ENCODE measurements at regions not wholly inside any gene's neighbourhood (a gene's known extent, or its start where the extent isn't known, plus 50 kb on each side); places are given as distances from the start of the nearest gene placed in this dataset.

DNA sequence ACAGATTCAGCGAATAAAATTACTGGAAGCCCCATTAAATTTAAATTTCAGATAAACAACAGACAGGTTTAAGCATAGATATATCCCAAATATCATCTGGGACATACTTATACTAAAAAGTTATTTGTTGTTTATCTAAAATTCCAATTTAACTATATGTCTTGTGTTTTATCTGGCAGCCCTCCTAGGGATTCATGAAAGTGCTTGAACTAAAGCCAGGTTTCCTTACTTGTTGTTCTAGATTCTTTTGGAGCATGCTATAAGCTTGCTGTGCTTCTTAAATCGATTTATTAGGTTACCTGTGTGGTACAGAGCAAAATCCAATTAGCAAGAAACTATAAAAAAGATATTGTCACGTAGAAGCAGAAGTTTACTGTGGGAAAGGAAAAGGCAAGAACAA is 202.5 kb upstream of the GMDS start:
- H3K23ac ChIP-seq (ENCODE audit: low read length): no peak overlapping the region
- no peaks in the 10 kb centered on the region for H3K4me1 ChIP-seq (ENCODE audit: control insufficient read depth in 1 of 2, insufficient read depth in 2 of 2, low read length in 2 of 2)
- H3K27me3 ChIP-seq (ENCODE audit: insufficient read depth, low read length): no peaks in the 10 kb centered on the region
- H3K18ac ChIP-seq (ENCODE audit: low read length): no peak overlapping the region
- H3K4me3 ChIP-seq (ENCODE audit: low read depth, low read length): no peak overlapping the region
- H3K14ac ChIP-seq (ENCODE audit: low read length): no peak overlapping the region
- H3K9me3 ChIP-seq (ENCODE audit: insufficient read depth, low read depth, low read length): no peaks in the 10 kb centered on the region
- no peak overlapping the region for H2BK5ac ChIP-seq (ENCODE audit: low read depth, low read length, poor library complexity)
- no peak overlapping the region for H4K12ac ChIP-seq (ENCODE audit: low read depth, low read length)
- no CpG with 5 or more reads among the region's 3 CpGs for WGBS (ENCODE audit: extremely low coverage, insufficient coverage, insufficient read length)
- H3K9ac ChIP-seq (ENCODE audit: low read length): no peak overlapping the region
- H3K36me3 ChIP-seq (ENCODE audit: control insufficient read depth in 1 of 2, insufficient read depth in 2 of 2, low read length in 2 of 2): no peaks in the 10 kb centered on the region
- no peak overlapping the region for H2BK120ac ChIP-seq (ENCODE audit: insufficient read depth, low read length, poor library complexity)
- no peak overlapping the region for H3K4ac ChIP-seq (ENCODE audit: low read depth, low read length)
- no peaks in the 10 kb centered on the region for H3K79me2 ChIP-seq (ENCODE audit: control insufficient read depth, insufficient read depth, low read length, poor library complexity)
- H3K4me2 ChIP-seq (ENCODE audit: low read length): no peak overlapping the region
- no peak overlapping the region for H2AK5ac ChIP-seq (ENCODE audit: low read length)
- no peak overlapping the region for H2BK12ac ChIP-seq (ENCODE audit: low read length)
- H4K8ac ChIP-seq (ENCODE audit: low read depth, low read length): no peak overlapping the region
- no peak overlapping the region for H3K27ac ChIP-seq (ENCODE audit: low read depth, low read length)
- H3K79me1 ChIP-seq (ENCODE audit: low read length): no peaks in the 10 kb centered on the region
- H4K91ac ChIP-seq (ENCODE audit: low read depth, low read length): no peak overlapping the region
- DNase-seq: no peak
- H2AFZ ChIP-seq (ENCODE audit: insufficient read depth, low read length, poor library complexity): no peak overlapping the region

GRCh38 chr6:2447318-2447920 is 202.0 kb upstream of the GMDS start:
- H2BK5ac ChIP-seq (ENCODE audit: low read depth, low read length, poor library complexity): no peak overlapping the region
- H3K18ac ChIP-seq (ENCODE audit: low read length): no peak overlapping the region
- no CpG with 5 or more reads among the region's 4 CpGs for WGBS (ENCODE audit: extremely low coverage, insufficient coverage, insufficient read length)
- H2BK120ac ChIP-seq (ENCODE audit: insufficient read depth, low read length, poor library complexity): no peak overlapping the region
- H3K4me1 ChIP-seq (ENCODE audit: control insufficient read depth in 1 of 2, insufficient read depth in 2 of 2, low read length in 2 of 2): no peaks in the 10 kb centered on the region
- no peak overlapping the region for H4K91ac ChIP-seq (ENCODE audit: low read depth, low read length)
- H2AK5ac ChIP-seq (ENCODE audit: low read length): no peak overlapping the region
- H3K79me2 ChIP-seq (ENCODE audit: control insufficient read depth, insufficient read depth, low read length, poor library complexity): no peaks in the 10 kb centered on the region
- no peak overlapping the region for H3K27ac ChIP-seq (ENCODE audit: low read depth, low read length)
- no peak for DNase-seq
- H4K8ac ChIP-seq (ENCODE audit: low read depth, low read length): no peak overlapping the region
- H3K27me3 ChIP-seq (ENCODE audit: insufficient read depth, low read length): no peaks in the 10 kb centered on the region
- no peaks in the 10 kb centered on the region for H3K79me1 ChIP-seq (ENCODE audit: low read length)
- H3K14ac ChIP-seq (ENCODE audit: low read length): no peak overlapping the region
- no peak overlapping the region for H2AFZ ChIP-seq (ENCODE audit: insufficient read depth, low read length, poor library complexity)
- H3K9ac ChIP-seq (ENCODE audit: low read length): no peak overlapping the region
- H3K4me3 ChIP-seq (ENCODE audit: low read depth, low read length): no peak overlapping the region
- no peak overlapping the region for H4K12ac ChIP-seq (ENCODE audit: low read depth, low read length)
- H3K36me3 ChIP-seq (ENCODE audit: control insufficient read depth in 1 of 2, insufficient read depth in 2 of 2, low read length in 2 of 2): no peaks in the 10 kb centered on the region
- no peaks in the 10 kb centered on the region for H3K9me3 ChIP-seq (ENCODE audit: insufficient read depth, low read depth, low read length)
- no peak overlapping the region for H3K23ac ChIP-seq (ENCODE audit: low read length)
- no peak overlapping the region for H3K4ac ChIP-seq (ENCODE audit: low read depth, low read length)
- no peak overlapping the region for H3K4me2 ChIP-seq (ENCODE audit: low read length)
- no peak overlapping the region for H2BK12ac ChIP-seq (ENCODE audit: low read length)

GRCh38 chr6:2441601-2442475 is 196.4 kb upstream of the GMDS start:
- H2BK120ac ChIP-seq (ENCODE audit: insufficient read depth, low read length, poor library complexity): no peak overlapping the region
- no peak overlapping the region for H2BK12ac ChIP-seq (ENCODE audit: low read length)
- H3K23ac ChIP-seq (ENCODE audit: low read length): no peak overlapping the region
- no CpG with 5 or more reads among the region's 5 CpGs for WGBS (ENCODE audit: extremely low coverage, insufficient coverage, insufficient read length)
- peak; percentile 62 to 92 for DNase-seq
- no peak overlapping the region for H3K18ac ChIP-seq (ENCODE audit: low read length)
- no peak overlapping the region for H4K8ac ChIP-seq (ENCODE audit: low read depth, low read length)
- H2AFZ ChIP-seq (ENCODE audit: insufficient read depth, low read length, poor library complexity): no peak overlapping the region
- H3K27ac ChIP-seq (ENCODE audit: low read depth, low read length): no peak overlapping the region
- H3K14ac ChIP-seq (ENCODE audit: low read length): no peak overlapping the region
- H3K79me1 ChIP-seq (ENCODE audit: low read length): peaks cover 3% of the 10 kb centered on the region
- no peak overlapping the region for H4K12ac ChIP-seq (ENCODE audit: low read depth, low read length)
- no peaks in the 10 kb centered on the region for H3K4me1 ChIP-seq (ENCODE audit: control insufficient read depth in 1 of 2, insufficient read depth in 2 of 2, low read length in 2 of 2)
- H3K4me2 ChIP-seq (ENCODE audit: low read length): no peak overlapping the region
- H3K9me3 ChIP-seq (ENCODE audit: insufficient read depth, low read depth, low read length): no peaks in the 10 kb centered on the region
- no peaks in the 10 kb centered on the region for H3K36me3 ChIP-seq (ENCODE audit: control insufficient read depth in 1 of 2, insufficient read depth in 2 of 2, low read length in 2 of 2)
- H2AK5ac ChIP-seq (ENCODE audit: low read length): no peak overlapping the region
- no peak overlapping the region for H3K9ac ChIP-seq (ENCODE audit: low read length)
- H3K27me3 ChIP-seq (ENCODE audit: insufficient read depth, low read length): no peaks in the 10 kb centered on the region
- no peak overlapping the region for H4K91ac ChIP-seq (ENCODE audit: low read depth, low read length)
- no peak overlapping the region for H2BK5ac ChIP-seq (ENCODE audit: low read depth, low read length, poor library complexity)
- no peak overlapping the region for H3K4ac ChIP-seq (ENCODE audit: low read depth, low read length)
- H3K79me2 ChIP-seq (ENCODE audit: control insufficient read depth, insufficient read depth, low read length, poor library complexity): no peaks in the 10 kb centered on the region
- H3K4me3 ChIP-seq (ENCODE audit: low read depth, low read length): no peak overlapping the region

- H2AK5ac ChIP-seq (ENCODE audit: low read length): no peak overlapping the region
- H3K23ac ChIP-seq (ENCODE audit: low read length): no peak overlapping the region
- H3K27me3 ChIP-seq (ENCODE audit: insufficient read depth, low read length): no peaks in the 10 kb centered on the region
- no peaks in the 10 kb centered on the region for H3K79me2 ChIP-seq (ENCODE audit: control insufficient read depth, insufficient read depth, low read length, poor library complexity)
- no peak overlapping the region for H3K9ac ChIP-seq (ENCODE audit: low read length)
- no peak overlapping the region for H2AFZ ChIP-seq (ENCODE audit: insufficient read depth, low read length, poor library complexity)
- H4K8ac ChIP-seq (ENCODE audit: low read depth, low read length): no peak overlapping the region
- H3K4ac ChIP-seq (ENCODE audit: low read depth, low read length): no peak overlapping the region
- H3K9me3 ChIP-seq (ENCODE audit: insufficient read depth, low read depth, low read length): no peaks in the 10 kb centered on the region
- no peaks in the 10 kb centered on the region for H3K36me3 ChIP-seq (ENCODE audit: control insufficient read depth in 1 of 2, insufficient read depth in 2 of 2, low read length in 2 of 2)
- H3K27ac ChIP-seq (ENCODE audit: low read depth, low read length): no peak overlapping the region
- H3K79me1 ChIP-seq (ENCODE audit: low read length): peaks cover 3% of the 10 kb centered on the region
- no peak overlapping the region for H3K18ac ChIP-seq (ENCODE audit: low read length)
- no peaks in the 10 kb centered on the region for H3K4me1 ChIP-seq (ENCODE audit: control insufficient read depth in 1 of 2, insufficient read depth in 2 of 2, low read length in 2 of 2)
- no peak overlapping the region for H3K4me2 ChIP-seq (ENCODE audit: low read length)
- no peak overlapping the region for H4K12ac ChIP-seq (ENCODE audit: low read depth, low read length)
- no peak overlapping the region for H2BK5ac ChIP-seq (ENCODE audit: low read depth, low read length, poor library complexity)
- no peak overlapping the region for H4K91ac ChIP-seq (ENCODE audit: low read depth, low read length)
- H3K4me3 ChIP-seq (ENCODE audit: low read depth, low read length): no peak overlapping the region
- no peak overlapping the region for H2BK12ac ChIP-seq (ENCODE audit: low read length)
- no peak for DNase-seq
- H2BK120ac ChIP-seq (ENCODE audit: insufficient read depth, low read length, poor library complexity): no peak overlapping the region
- H3K14ac ChIP-seq (ENCODE audit: low read length): no peak overlapping the region
These were observed 195.1 kb upstream of the GMDS start for GRCh38 chr6:2440516-2440915.
